Spleen (tissue), 7 donors: ENCODE measurements at regions not wholly inside any gene's neighbourhood (a gene's known extent, or its start where the extent isn't known, plus 50 kb on each side); places are given as distances from the start of the nearest gene placed in this dataset.

Experiments used
- CTCF ChIP-seq, 11 experiments: fragments of 200-600 bp in 7 of 11; fragments of 450-650 bp in 4 of 11; sonication (generic) in 4 of 11; IDR thresholded peaks in 8 of 11; conservative IDR thresholded peaks in 3 of 11; 1 replicate in 7 of 11; 2 replicates in 4 of 11; pipeline versions ENCODE4 v1.4.0 to v1.8.0; 2016 to 2021; ENCODE audit warnings: antibody characterized with exemption in 11 of 11, inconsistent platforms in 4 of 11, mild to moderate bottlenecking in 1 of 11
- POLR2A ChIP-seq, 3 donors: fragments of 450-650 bp; IDR thresholded peaks; one replicate each; pipeline ENCODE4 v1.5.1; 2017; ENCODE audit warnings: antibody characterized with exemption in 3 of 3, mild to moderate bottlenecking in 1 of 3
- POLR2AphosphoS5 ChIP-seq, 3 donors: sonication (generic); formaldehyde crosslinking; IDR thresholded peaks; one replicate each; pipeline ENCODE4 v1.5.1; 2017; ENCODE audit warnings: antibody characterized with exemption in 3 of 3
- donor health status: DM: no; HTN: no; CAD: no; lungs with moderate emphysema.
- donor health status: DM: no; HTN: no; CAD: no.
- donor health status: DM: no; HTN: no; CAD: no.

GRCh38 chr3:24663406-24663805 is 168.8 kb upstream of the THRB start:
- no peak for TF ChIP-seq CTCF (IDR thresholded peaks at IDR 0.05 in 8 of 11, conservative IDR thresholded peaks at IDR 0.05 in 3 of 11)
- TF ChIP-seq POLR2A (IDR thresholded peaks at IDR 0.05): no peak
- TF ChIP-seq POLR2AphosphoS5 (IDR thresholded peaks at IDR 0.05): no peak
